ENCODE measurements at regions not wholly inside any gene's neighbourhood (a gene's known extent, or its start where the extent isn't known, plus 50 kb on each side); places are given as distances from the start of the nearest gene placed in this dataset.

DNA sequence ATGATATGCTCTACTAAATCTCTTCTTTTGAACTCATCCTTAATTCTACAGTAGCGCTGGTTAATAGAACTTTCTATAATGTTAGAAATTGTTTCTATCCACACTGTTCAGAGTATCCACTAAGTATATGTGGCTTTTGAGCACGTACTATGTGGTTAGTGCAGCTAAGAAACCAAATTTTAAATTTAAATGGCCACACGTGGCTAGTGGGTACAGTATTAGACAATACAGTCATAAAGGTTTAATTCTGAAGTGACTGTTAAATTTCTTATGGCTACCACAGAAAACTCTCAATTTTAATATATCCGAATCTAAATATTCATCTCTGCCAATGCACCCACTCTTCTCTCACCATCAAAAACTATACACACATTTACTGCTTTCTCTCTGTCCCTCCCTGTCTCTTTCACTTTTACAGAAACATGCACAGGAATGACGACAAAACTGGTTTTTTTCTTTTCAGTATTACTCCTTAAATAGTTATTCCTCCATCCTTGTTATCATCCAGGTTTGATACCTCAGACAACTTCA is 583.9 kb downstream of the KCTD8 start:
- TF ChIP-seq, protein P1, sequence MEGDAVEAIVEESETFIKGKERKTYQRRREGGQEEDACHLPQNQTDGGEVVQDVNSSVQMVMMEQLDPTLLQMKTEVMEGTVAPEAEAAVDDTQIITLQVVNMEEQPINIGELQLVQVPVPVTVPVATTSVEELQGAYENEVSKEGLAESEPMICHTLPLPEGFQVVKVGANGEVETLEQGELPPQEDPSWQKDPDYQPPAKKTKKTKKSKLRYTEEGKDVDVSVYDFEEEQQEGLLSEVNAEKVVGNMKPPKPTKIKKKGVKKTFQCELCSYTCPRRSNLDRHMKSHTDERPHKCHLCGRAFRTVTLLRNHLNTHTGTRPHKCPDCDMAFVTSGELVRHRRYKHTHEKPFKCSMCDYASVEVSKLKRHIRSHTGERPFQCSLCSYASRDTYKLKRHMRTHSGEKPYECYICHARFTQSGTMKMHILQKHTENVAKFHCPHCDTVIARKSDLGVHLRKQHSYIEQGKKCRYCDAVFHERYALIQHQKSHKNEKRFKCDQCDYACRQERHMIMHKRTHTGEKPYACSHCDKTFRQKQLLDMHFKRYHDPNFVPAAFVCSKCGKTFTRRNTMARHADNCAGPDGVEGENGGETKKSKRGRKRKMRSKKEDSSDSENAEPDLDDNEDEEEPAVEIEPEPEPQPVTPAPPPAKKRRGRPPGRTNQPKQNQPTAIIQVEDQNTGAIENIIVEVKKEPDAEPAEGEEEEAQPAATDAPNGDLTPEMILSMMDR (optimal IDR thresholded peaks at IDR 0.05 in 1 of 3, IDR thresholded peaks at IDR 0.05 in 1 of 3, conservative IDR thresholded peaks at IDR 0.05 in 1 of 3; ENCODE audit: extremely low read depth in 1 of 3, insufficient read depth in 2 of 3, low read length in 3 of 3) = no peak
- no peak for TF ChIP-seq EZH2 (IDR thresholded peaks at IDR 0.05; ENCODE audit: low read length)

All from keratinocyte (primary cell).